ENCODE measurements at regions not wholly inside any gene's neighbourhood (a gene's known extent, or its start where the extent isn't known, plus 50 kb on each side); places are given as distances from the start of the nearest gene placed in this dataset.

DNA sequence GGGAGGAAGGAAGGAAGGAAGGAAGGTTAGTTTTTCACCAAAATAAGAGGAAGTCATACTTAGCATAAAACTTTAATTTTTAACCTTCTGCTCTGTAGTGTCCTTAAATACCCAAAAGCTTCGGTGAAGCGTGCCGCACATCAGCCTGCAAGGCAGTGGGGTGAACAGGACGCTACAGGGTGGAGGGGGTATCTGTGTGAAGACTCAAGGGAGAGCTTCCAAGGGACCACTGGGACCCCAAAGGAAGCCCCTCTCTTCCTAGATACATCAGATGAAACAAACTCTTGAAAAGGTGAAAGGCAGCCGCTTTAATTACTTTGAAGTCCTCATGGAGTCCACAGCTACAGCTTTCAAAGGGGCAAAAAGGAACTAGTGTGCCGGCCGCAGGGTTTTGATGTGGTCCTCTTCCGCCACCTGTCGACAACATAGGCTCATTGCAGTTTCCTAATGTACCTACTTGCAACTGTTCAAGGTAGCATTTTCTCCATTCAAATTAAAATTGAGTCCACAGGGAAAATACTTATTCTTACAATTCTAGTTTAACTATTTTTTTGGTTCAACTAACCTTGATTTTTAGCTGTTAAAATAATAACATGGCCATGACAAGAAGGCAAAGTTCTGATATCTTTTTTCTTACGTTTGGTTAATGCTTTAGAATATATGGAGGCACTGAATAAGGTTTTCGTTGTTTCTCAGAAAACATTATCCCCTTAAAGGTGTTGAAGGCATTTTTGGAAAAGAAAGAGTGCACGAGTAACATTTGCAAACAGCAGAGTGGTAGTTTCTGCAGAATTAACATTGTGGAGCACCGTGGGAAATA, 135.0 kb upstream of the RIPOR2 start:
- DNase-seq: peak; percentile 78 to 84

DNA sequence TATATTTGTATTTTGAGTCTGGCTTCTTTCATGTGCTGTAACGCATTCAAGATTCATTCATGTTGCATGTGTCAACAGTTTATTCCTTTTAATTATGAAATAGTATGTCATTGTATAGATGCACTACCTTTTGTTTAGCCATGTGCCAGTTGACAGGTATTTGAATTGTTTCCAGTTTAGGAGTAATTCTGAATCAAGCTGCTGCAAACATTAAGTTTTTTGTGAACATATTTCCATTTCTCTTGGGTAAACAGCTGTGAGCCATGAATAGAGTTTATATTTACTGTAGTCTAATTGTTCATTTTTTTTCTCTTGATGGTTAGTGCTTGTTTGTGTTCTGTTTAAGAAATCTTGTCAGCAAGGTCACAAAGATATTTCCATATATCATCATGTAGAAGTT, 142.4 kb upstream of the RIPOR2 start:
- DNase-seq: no peak

DNA sequence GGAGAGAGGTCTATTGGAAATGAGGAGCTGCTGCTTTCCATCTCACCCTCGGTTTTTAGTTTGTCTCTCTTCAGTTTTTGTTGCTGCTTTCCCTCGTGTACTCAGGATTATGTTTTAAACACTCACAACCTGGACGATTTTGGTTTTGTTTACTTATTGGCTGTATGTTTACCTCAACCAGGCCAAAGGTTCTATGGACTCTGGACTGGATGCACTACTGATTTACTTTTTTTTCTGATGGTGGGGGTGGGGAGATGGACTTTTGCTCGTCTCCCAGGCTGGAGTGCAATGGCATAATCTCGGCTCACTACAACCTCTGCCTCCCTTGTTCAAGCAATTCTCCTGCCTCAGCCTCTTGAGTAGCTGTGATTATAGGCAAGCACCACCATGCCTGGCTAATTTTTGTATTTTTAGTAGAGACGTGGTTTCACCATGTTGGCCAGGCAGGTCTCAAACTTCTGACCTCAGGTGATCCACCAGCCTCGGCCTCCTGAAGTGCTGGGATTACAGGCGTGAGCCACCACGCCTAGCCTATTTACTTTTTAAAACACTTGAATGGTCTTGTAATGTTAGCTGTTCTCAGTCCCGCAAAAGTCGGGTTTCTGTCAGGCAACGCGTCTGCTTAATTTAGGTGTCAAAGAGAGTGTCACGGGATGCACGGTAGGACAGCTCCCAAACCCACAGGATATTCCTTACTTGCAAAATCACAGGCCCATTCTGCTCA, 148.2 kb upstream of the RIPOR2 start:
- DNase-seq: no peak

GRCh38 chr6:25084508-25084833, 148.7 kb upstream of the RIPOR2 start:
- DNase-seq: no peak

DNA sequence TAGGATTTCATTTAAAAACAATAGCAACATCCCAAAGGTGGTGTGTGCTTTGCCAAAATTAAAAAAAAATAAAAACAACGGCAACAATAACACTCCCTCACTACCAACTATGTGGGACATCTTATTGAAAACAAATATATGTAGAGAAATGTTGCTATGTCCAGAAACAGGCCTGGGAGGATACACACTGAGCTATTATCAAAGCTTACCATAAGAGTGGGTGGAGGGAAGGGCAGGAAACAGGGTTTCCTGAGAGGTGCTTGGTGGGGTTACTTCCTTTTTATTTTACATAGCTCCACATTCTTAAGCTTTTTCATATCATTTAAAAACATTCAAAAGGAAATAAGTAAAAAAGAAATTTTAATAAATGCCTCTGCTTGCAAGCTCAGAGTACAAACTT, 150.0 kb upstream of the RIPOR2 start:
- DNase-seq: no peak

DNA sequence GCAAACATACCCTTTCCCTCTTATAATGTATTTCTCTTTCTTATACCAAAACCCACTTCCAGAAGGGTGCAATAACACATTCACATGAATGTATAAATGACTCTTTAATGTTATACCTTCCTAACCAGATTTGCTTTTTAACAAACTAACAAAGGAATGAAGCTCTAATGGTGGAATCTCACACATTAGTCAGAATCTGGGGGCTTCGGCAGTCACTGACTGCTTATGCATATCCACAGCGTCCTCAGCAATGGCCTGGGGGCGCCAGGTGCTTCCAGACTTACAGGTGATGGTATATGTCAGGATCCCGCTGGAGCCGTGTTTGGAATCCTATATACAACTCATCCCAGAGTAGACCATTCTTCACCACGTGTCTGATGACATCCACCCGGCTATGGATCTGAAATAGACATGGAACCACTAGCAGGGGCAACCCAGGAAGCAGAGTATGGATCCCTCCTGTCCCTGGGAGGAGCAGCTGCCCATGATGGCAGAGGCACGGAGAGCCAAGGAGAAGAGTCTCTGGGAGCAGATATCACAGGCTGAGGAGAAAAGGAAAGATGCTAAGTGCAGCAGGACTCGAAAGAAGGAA, 150.8 kb upstream of the RIPOR2 start:
- no peak for DNase-seq

DNA sequence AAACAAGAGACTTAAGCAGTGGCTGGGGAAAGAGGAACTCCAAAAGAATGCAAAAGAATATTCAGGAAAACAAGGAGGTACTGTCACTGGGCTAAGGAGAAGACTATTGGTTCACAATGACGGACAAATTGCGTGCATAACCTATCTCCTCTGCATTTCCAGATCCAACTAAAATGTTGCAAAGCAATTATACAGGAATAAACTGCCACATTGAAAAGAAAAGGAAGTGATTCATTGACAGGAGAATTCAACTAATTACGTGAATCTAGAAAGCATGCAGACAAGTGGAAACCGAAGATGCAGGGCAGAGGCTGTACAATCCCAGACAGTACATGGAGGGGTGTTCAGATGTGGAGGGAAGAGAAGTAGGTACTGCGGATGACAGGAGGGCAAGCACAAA, 152.8 kb upstream of the RIPOR2 start:
- no peak for DNase-seq

GRCh38 chr6:25089442-25089841, 153.7 kb upstream of the RIPOR2 start:
- no peak for DNase-seq

- DNase-seq: no peak
Observed at GRCh38 chr6:25094726-25095125, 159.0 kb upstream of the RIPOR2 start.

DNA sequence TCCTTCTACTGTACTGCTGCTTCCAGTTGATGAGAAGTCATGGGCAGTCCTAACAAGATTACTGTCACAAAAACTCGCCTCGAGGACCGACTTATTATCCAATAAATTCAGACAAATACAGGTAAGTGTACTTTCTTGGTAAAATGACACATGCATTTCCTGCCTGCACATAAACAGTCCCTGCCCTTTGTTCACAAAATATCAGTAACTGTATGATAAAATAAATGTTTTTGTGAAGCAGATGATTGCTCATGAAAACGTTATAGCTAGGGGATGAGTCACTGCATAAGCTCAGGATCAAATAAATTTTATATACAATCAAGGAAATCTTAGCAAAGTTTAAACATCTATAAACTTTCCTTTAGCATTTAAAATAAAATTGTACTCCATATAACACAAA, 164.5 kb upstream of the RIPOR2 start:
- no peak for DNase-seq

- DNase-seq: no peak
Observed at GRCh38 chr6:25103603-25104002, 167.8 kb upstream of the RIPOR2 start.

DNA sequence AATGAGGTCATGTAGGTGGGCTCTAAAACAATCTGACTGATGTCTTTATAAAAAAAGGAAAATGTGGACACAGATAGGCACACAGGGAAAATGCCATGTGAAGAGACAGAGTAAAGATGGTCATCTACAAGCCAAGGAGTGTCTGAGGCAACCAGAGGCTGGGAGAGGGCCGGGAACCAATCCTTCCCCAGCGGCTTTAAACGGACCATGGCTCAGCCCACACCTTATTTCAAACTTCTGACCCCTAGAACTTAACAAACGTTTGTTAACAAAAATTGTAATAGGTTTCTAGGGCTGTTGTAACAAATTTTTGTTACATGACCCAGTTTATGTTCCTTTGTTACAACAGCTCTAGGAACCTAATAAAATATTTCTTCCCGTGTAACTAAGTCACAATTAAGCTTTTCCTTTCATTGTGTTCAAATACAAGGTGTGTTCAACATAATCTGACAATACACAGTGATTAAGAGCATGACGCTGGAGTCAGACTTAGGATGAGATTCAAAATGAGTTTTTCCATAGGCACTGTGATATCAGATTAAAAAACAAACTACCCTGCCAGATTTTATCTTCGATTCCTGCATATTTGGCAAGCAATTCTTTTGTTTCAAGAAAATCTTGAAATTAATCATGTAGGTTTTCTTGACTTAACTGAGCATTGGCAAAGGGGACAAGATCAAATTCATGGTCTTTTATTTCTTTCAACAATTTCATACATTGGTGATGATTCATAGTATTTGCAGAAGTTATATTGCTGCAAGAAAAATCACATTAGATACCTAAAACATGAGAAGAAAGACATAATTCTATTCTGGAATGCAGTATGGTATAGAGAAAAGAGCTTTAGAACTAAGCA, 169.5 kb upstream of the RIPOR2 start:
- DNase-seq: no peak

GRCh38 chr6:25107218-25107617, 171.5 kb upstream of the RIPOR2 start:
- no peak for DNase-seq

- DNase-seq: no peak
Observed at GRCh38 chr6:25111782-25112181, 167.4 kb upstream of the CARMIL1 start.

GRCh38 chr6:25112322-25112773, 166.8 kb upstream of the CARMIL1 start:
- no peak for DNase-seq

- no peak for DNase-seq
Observed at GRCh38 chr6:25113436-25113835, 165.7 kb upstream of the CARMIL1 start.

- DNase-seq: no peak
Observed at GRCh38 chr6:25118038-25118437, 161.1 kb upstream of the CARMIL1 start.

DNA sequence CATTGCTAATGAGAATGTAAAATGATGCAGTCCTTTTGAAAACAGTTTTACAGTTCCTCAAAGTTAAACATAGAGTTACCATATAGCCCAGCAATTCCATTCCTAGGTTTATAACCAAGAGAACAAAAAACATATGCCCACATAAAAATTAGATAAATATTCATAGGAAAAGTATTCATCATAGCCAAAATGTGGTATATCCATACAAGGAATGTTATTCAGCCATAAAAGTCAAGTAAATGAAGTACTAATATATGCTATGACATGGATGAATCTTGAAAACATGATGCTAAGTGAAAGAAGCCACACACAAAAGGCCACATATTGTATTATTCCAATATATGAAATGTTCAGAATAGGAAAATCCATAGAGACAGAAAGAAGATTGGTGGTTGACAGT, 158.0 kb upstream of the CARMIL1 start:
- no peak for DNase-seq

- no peak for DNase-seq
Observed at GRCh38 chr6:25122001-25122400, 157.2 kb upstream of the CARMIL1 start.

DNA sequence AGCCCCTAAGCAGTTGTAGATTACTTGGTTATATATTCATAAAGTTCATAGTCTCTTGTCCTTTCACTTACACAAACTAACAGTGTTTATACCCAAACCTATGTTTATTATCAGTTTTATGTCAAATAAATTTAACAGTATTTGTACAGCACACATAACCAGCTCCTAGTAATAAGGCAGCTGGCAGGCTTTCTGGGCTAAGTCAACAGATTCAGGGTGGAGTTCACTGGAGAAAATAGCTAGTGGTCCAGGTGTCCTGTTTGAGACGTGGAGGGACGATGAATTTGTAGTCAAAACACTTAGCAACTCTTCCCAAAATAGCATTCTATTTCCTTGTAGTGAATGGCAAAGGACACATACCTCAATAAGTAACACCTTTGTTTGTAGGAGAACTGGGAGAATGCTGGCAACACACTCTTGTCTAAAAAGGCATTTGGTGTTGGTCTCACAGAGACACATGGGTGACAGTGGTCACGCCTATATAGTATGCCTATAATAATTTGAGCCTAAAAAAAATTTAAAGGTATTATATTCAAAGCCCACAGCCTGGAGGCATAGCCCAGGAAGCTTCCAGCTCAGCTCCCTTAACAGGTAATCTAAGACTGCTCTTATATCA, 156.4 kb upstream of the CARMIL1 start:
- DNase-seq: no peak

DNA sequence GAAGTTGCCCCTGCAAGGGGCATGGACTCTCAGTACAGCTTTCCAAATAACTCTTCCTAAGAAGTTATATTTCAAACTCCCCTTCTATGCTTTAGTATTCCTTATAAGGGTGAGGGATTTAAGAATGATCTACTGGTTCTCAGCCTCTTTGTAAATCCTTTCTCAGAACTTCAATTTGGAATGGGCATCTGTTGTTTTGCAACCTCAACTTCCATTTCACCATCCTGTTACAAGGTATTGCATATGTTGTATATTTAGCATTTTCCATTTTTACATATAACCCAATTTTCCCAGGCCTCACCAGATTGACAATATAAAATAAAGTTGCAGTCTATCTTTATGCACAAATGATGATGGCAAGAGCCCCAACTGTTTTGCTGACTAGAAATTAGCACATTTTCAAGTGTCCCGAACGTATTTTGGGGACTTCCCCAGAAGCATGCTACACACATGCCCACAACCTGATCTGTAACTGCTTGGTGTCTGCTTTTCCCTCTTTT, 154.9 kb upstream of the CARMIL1 start:
- no peak for DNase-seq

GRCh38 chr6:25125736-25126135, 153.4 kb upstream of the CARMIL1 start:
- no peak for DNase-seq
